ENCODE measurements at regions not wholly inside any gene's neighbourhood (a gene's known extent, or its start where the extent isn't known, plus 50 kb on each side); places are given as distances from the start of the nearest gene placed in this dataset.
A peak's percentile ranks its signal among the peaks of the same experiment; 100 is the strongest.

DNA sequence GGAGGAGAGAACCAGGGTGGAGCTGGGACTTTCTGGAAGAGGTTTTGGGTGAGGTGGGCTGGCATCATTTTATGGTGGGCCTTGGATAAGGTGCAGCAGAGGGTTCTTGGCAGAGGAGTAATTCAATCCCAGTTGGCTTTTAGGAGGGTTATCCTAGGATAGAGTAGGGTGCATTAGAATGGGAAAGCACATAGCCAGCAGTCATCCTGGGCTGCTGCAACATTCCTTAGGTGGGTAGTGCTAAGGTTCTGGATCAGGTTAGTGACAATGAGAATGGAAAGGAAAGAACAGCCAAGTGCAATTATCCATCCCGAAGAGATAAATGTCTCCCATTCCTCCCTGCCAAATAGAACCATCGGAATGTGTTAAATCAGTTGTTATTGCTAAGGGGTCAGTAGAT, 157.3 kb upstream of the SPRED2 start:
- H3K4me1 Mint-ChIP-seq (ENCODE audit: low read depth, unreplicated experiment) = no peaks in the 10 kb centered on the region
- no peak overlapping the region for H3K4me3 Mint-ChIP-seq (ENCODE audit: unreplicated experiment)
- TF ChIP-seq, protein P1, sequence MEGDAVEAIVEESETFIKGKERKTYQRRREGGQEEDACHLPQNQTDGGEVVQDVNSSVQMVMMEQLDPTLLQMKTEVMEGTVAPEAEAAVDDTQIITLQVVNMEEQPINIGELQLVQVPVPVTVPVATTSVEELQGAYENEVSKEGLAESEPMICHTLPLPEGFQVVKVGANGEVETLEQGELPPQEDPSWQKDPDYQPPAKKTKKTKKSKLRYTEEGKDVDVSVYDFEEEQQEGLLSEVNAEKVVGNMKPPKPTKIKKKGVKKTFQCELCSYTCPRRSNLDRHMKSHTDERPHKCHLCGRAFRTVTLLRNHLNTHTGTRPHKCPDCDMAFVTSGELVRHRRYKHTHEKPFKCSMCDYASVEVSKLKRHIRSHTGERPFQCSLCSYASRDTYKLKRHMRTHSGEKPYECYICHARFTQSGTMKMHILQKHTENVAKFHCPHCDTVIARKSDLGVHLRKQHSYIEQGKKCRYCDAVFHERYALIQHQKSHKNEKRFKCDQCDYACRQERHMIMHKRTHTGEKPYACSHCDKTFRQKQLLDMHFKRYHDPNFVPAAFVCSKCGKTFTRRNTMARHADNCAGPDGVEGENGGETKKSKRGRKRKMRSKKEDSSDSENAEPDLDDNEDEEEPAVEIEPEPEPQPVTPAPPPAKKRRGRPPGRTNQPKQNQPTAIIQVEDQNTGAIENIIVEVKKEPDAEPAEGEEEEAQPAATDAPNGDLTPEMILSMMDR (IDR thresholded peaks at IDR 0.05; ENCODE audit: partially characterized antibody, unreplicated experiment) = no peak
- H3K27ac Mint-ChIP-seq (ENCODE audit: unreplicated experiment) = no peak overlapping the region
- no peak for DNase-seq
- peaks cover 4% of the 10 kb centered on the region for H3K9me3 Mint-ChIP-seq (ENCODE audit: unreplicated experiment)
- no peaks in the 10 kb centered on the region for H3K27me3 Mint-ChIP-seq (ENCODE audit: unreplicated experiment)
- H3K36me3 Mint-ChIP-seq (ENCODE audit: unreplicated experiment) = no peaks in the 10 kb centered on the region

DNA sequence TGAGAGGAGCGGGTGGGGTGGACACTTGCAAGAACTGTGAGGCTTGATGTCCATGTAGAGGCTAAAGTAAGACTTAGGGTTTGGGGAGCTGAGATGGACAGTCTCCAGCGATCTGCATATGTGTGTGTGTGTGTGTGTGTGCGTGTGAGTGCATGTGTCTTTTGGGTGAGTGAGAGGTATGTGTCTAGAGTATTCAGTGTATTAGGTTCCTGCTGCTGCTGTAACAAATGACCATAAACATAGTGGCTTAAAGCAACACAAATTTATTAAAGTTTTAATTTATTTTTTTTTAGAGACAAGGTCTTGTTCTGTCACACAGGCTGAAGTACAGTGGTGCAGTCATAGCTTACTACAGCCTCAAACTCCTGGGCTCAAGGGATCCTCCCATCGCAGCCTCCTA, 155.4 kb upstream of the SPRED2 start:
- no peak overlapping the region for H3K27ac Mint-ChIP-seq (ENCODE audit: unreplicated experiment)
- DNase-seq = no peak
- peaks cover 5% of the 10 kb centered on the region for H3K27me3 Mint-ChIP-seq (ENCODE audit: unreplicated experiment)
- TF ChIP-seq, protein P1 (IDR thresholded peaks at IDR 0.05; ENCODE audit: partially characterized antibody, unreplicated experiment) = no peak
- peaks cover 5% of the 10 kb centered on the region for H3K36me3 Mint-ChIP-seq (ENCODE audit: unreplicated experiment)
- H3K4me3 Mint-ChIP-seq (ENCODE audit: unreplicated experiment) = no peak overlapping the region
- H3K4me1 Mint-ChIP-seq (ENCODE audit: low read depth, unreplicated experiment) = peaks cover 7% of the 10 kb centered on the region
- H3K9me3 Mint-ChIP-seq (ENCODE audit: unreplicated experiment) = peaks cover 13% of the 10 kb centered on the region

DNA sequence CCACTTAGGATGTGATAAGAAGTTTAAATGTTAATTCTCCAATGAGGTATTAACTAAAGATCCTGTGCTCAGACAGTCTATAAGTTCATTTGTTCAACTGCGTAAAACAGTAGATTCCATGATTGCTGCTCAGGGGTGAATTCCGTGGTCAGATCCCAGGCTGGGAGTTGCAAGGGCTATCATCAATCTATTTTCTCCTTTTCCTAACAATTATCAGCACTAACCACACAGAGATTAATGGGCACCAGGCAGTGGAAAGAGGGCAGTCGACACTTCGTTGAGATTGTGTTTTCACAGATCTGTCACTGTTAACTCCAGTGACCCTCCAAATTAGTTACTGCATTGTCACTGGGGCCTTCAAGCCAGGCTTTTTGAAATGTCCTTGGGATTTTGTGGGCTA, 154.1 kb upstream of the SPRED2 start:
- Mint-ChIP-seq H3K4me1 (ENCODE audit: low read depth, unreplicated experiment) (peaks cover 12% of the 10 kb centered on the region), H3K27ac (ENCODE audit: unreplicated experiment) (no peak overlapping the region), H3K4me3 (ENCODE audit: unreplicated experiment) (no peak overlapping the region), H3K36me3 (ENCODE audit: unreplicated experiment) (peaks cover 11% of the 10 kb centered on the region), H3K27me3 (ENCODE audit: unreplicated experiment) (peaks cover 8% of the 10 kb centered on the region), H3K9me3 (ENCODE audit: unreplicated experiment) (peaks cover 16% of the 10 kb centered on the region)
- TF ChIP-seq, protein P1 (IDR thresholded peaks at IDR 0.05; ENCODE audit: partially characterized antibody, unreplicated experiment) = no peak
- DNase-seq = no peak

DNA sequence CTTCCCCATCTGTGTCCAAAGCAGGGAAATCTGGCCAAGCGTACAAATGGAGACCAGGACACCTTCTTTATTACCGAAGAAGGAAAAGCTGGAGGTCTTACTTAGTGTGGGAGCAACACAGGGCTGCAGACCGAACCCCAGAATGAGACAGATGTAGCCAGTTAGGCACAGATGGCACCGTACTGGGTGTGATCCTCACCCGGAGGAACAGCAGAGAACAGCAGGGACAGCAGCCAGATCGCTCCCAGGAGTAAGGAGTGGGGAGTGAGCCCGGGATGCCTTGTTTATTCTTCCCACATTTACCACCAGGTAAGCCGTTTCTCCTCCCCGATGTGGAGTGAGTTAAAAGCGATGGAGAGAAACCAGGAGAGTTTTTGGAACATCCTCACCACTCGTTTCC, 150.7 kb upstream of the SPRED2 start:
- peak; percentile 39 for DNase-seq
- peaks cover 8% of the 10 kb centered on the region for H3K27me3 Mint-ChIP-seq (ENCODE audit: unreplicated experiment)
- H3K4me3 Mint-ChIP-seq (ENCODE audit: unreplicated experiment) = peak overlapping the region; percentile 46
- peak overlapping the region; percentile 83 for H3K27ac Mint-ChIP-seq (ENCODE audit: unreplicated experiment)
- TF ChIP-seq, protein P1 (IDR thresholded peaks at IDR 0.05; ENCODE audit: partially characterized antibody, unreplicated experiment) = no peak
- peaks cover 11% of the 10 kb centered on the region for H3K36me3 Mint-ChIP-seq (ENCODE audit: unreplicated experiment)
- H3K4me1 Mint-ChIP-seq (ENCODE audit: low read depth, unreplicated experiment) = peaks cover 12% of the 10 kb centered on the region
- H3K9me3 Mint-ChIP-seq (ENCODE audit: unreplicated experiment) = peaks cover 14% of the 10 kb centered on the region

DNA sequence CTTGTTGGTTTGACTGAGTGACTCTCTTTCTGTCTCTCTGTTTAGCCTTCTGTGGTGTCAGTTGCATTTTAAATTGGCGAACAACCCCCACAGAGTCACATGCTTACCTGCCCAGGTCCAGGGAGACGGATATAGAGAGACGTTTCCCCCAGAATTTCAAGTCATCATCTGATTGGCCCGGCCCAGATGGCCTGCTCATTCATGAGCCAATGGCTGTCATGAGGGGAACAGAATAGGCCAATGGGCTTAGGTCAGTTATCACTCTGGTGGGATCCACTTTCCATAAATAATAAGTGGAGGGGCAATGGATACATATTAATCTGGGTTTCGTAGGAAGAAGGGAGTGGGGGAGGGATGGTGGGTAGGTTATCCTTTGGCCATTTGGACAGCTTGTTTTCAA, 150.0 kb upstream of the SPRED2 start:
- H3K9me3 Mint-ChIP-seq (ENCODE audit: unreplicated experiment) = peaks cover 16% of the 10 kb centered on the region
- TF ChIP-seq, protein P1 (IDR thresholded peaks at IDR 0.05; ENCODE audit: partially characterized antibody, unreplicated experiment) = no peak
- H3K4me1 Mint-ChIP-seq (ENCODE audit: low read depth, unreplicated experiment) = peaks cover 12% of the 10 kb centered on the region
- H3K27ac Mint-ChIP-seq (ENCODE audit: unreplicated experiment) = peak overlapping the region; percentile 83
- H3K4me3 Mint-ChIP-seq (ENCODE audit: unreplicated experiment) = no peak overlapping the region
- peaks cover 8% of the 10 kb centered on the region for H3K27me3 Mint-ChIP-seq (ENCODE audit: unreplicated experiment)
- peaks cover 11% of the 10 kb centered on the region for H3K36me3 Mint-ChIP-seq (ENCODE audit: unreplicated experiment)
- DNase-seq = no peak

Data from glutamatergic neuron (in vitro differentiated cells).